Duodenal mucosa (tissue), 2 donors: ENCODE measurements at regions not wholly inside any gene's neighbourhood (a gene's known extent, or its start where the extent isn't known, plus 50 kb on each side); places are given as distances from the start of the nearest gene placed in this dataset.

Experiments
- H3K27ac ChIP-seq: one replicate; pipeline ENCODE4 v1.7.0; 2013; ENCODE audit warnings: low read depth, low read length
- H3K27me3 ChIP-seq, 2 donors: one replicate each; pipeline ENCODE4 v1.7.0; 2013; ENCODE audit warnings: low read length in 2 of 2, control low read depth in 1 of 2; ENCODE audit not compliant: insufficient read depth in 2 of 2, control insufficient read depth in 1 of 2
- H3K36me3 ChIP-seq, 2 donors: one replicate each; pipeline ENCODE4 v1.7.0; 2013; ENCODE audit warnings: low read length in 2 of 2, control low read depth in 1 of 2; ENCODE audit not compliant: insufficient read depth in 2 of 2, control insufficient read depth in 1 of 2
- H3K4me1 ChIP-seq, 2 donors: one replicate each; pipeline ENCODE4 v1.7.0; 2013; ENCODE audit warnings: low read length in 2 of 2, control low read depth in 1 of 2; ENCODE audit not compliant: insufficient read depth in 2 of 2, control insufficient read depth in 1 of 2
- H3K4me3 ChIP-seq, 2 donors: one replicate each; pipeline ENCODE4 v1.7.0; 2013; ENCODE audit warnings: low read length in 2 of 2, low read depth in 1 of 2
- H3K9ac ChIP-seq, 2 donors: one replicate each; pipeline ENCODE4 v1.7.0; 2013; ENCODE audit warnings: low read length in 2 of 2, low read depth in 1 of 2
- H3K9me3 ChIP-seq, 2 donors: one replicate each; pipeline ENCODE4 v1.7.0; 2013; ENCODE audit warnings: low read length in 2 of 2, control low read depth in 1 of 2; ENCODE audit not compliant: control insufficient read depth in 1 of 2

DNA sequence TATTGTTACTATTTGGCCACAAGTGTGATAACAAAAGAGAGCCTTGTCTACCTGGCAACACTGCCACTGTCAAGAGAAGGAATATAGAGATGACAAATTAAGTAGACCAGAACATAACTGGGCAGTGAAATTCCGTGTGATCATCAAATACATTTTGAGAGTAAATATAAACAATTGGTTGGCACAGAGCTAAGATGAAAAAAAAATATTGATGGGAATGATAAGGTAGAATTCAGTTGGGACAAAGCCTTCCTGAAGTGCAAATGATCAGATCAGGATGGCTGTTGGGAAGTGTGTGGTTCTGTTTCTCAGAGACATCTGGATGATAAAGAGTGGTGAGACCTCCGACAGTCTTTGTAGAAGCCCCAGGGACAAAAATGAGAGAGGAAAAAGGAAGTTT, 205.5 kb upstream of the CAMK1G start:
- Histone ChIP-seq H3K9me3 (no peaks in the 10 kb centered on the region), H3K27ac (no peak overlapping the region), H3K4me3 (no peak overlapping the region), H3K9ac (no peak overlapping the region), H3K36me3 (no peaks in the 10 kb centered on the region), H3K27me3 (no peaks in the 10 kb centered on the region), H3K4me1 (no peaks in the 10 kb centered on the region)

DNA sequence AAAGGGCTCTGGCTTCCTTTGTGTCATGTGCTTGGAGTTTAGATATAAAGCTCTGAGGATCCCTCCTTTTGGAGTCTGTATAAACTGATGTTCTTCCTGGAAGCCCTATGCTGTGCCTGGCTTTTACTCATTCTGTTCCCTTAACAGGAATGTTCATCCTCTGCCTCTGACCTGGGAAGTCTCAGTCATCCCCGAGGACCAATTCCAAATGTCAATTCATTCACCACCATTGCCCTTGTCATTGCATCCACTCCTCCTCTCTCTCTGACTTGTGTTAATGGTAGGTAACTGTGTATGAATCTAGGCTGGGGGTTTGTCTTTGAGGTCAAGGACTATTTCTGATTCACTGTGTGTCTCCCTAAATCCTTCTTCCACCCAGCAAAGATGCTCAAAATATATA, 204.2 kb upstream of the CAMK1G start:
- H3K4me1 ChIP-seq, result no peaks in the 10 kb centered on the region
- no peak overlapping the region for H3K9ac ChIP-seq
- H3K27ac ChIP-seq, result no peak overlapping the region
- no peaks in the 10 kb centered on the region for H3K36me3 ChIP-seq
- H3K4me3 ChIP-seq, result no peak overlapping the region
- no peaks in the 10 kb centered on the region for H3K27me3 ChIP-seq
- H3K9me3 ChIP-seq, result no peaks in the 10 kb centered on the region

DNA sequence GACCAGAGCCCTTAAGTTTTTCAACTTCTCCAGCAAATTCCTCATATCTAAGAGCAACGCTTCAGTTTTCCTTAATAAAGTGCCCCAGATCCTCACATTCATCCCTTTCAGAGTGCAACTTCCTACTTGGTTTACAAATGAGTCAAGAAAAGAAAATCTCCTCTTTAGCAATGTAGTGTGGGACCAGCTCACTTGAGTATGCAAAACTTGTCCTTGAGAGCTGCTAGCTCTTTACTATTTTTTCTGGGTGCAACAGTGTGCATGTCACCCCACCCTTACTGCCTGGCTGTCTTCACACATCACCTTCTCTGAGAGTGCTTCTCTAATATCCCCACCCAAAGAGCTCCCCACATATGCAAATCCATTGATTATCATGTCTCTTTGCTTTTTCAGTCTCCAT, 203.1 kb upstream of the CAMK1G start:
- Histone ChIP-seq H3K9me3 (no peaks in the 10 kb centered on the region), H3K36me3 (no peaks in the 10 kb centered on the region), H3K9ac (no peak overlapping the region), H3K4me1 (no peaks in the 10 kb centered on the region), H3K27ac (no peak overlapping the region), H3K4me3 (no peak overlapping the region), H3K27me3 (no peaks in the 10 kb centered on the region)

DNA sequence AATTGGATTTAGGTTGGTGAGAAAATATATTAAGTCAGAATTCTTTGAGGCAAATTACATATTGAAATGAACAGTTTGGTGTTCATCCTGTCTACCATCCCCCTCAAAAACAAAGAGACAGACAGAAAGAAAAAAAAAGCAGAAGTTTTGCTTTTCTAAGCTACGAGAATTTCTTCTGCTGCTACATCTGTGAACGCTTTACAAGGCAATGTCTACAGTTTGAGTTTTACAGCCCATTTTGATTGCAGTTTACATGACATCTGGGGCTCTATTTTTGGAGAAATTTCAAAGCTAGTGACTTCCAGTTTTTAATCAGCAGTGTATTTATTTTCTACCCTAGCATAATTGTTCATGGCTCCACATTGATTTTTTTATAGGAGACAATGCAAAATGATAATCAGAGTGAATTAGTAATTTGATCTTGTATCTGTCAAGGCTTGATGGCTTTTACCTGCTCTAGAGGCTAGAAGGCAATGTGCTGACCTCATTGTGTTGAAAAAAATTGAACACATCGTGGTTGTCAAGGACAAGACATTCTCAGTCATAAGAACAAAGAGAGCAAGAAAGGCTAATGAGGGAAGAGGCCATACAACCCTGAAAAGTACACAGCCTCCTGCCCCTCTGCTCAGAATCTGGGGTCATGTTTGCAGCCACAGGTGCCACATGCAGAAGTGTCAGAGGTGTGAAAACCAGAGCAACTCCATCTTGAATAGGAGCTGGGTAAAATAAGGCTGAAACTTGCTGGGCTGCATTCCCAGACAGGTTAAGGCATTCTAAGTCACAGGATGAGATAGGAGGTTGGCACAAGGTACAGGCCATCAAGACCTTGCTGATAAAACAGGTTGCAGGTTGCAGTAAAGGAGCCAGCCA, 201.0 kb upstream of the CAMK1G start:
- Histone ChIP-seq H3K4me1 (no peaks in the 10 kb centered on the region), H3K36me3 (no peaks in the 10 kb centered on the region), H3K27me3 (no peaks in the 10 kb centered on the region), H3K27ac (no peak overlapping the region), H3K4me3 (no peak overlapping the region), H3K9ac (no peak overlapping the region), H3K9me3 (no peaks in the 10 kb centered on the region)

DNA sequence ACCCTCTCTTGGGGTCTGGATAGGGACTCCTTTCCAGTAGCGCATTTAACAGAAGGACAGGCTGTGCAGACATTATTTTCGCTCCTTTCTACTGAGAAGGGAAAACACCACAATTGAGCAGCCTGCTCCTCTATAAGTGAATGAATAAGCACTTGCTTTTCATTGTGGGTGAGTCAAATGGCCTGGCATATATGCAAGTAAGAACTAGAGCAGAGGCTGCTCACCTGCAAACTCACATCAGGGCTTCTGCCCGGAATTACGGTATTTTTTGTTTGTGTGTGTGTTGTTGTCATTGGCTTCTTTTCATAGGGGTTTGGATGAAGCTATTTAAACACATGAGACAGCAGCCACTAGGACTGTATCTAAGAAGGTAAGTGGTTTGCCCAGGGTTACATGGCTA, 200.1 kb upstream of the CAMK1G start:
- Histone ChIP-seq H3K4me3 (no peak overlapping the region), H3K27ac (no peak overlapping the region), H3K4me1 (no peaks in the 10 kb centered on the region), H3K9me3 (no peaks in the 10 kb centered on the region), H3K9ac (no peak overlapping the region), H3K36me3 (no peaks in the 10 kb centered on the region), H3K27me3 (no peaks in the 10 kb centered on the region)

DNA sequence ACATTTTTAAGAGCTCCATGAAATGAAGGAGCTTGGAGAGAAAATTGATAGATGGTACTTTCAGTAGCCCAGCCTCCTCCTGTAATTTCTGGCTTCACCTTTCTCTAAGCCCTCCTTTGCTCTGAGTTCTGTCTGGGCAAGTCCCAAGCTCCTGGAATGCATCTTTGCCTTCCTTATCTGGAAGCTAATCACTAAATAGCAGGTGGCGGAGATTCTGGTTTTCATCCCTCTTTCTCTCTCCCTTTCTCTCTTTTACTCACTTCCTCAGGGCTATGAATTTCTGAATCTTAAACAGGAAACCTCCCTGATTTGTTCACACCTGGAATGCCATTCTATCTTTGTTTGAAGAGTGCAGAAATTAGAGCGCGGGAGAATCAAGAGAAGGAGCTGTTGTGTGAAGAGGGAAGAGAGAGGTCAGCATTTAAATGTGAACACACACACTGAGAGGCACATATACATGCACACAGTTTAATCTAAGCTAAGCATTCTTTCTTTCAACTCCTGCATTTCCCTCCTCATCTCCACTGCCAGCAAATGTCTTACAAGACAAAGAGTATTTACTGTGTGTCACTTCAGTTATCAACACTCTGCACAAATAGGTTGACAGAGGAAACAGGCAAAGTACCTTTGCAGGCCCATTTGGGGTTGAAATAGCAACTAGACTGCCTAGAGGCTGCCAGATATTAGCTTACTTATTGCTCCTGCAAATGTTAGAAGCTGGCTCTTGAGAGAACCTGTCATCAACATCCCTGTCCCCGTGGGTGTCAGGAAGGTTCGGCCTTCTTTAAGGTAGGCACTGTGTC, 199.4 kb upstream of the CAMK1G start:
- Histone ChIP-seq H3K9me3 (no peaks in the 10 kb centered on the region), H3K9ac (no peak overlapping the region), H3K4me1 (no peaks in the 10 kb centered on the region), H3K27me3 (no peaks in the 10 kb centered on the region), H3K27ac (no peak overlapping the region), H3K36me3 (no peaks in the 10 kb centered on the region), H3K4me3 (no peak overlapping the region)

DNA sequence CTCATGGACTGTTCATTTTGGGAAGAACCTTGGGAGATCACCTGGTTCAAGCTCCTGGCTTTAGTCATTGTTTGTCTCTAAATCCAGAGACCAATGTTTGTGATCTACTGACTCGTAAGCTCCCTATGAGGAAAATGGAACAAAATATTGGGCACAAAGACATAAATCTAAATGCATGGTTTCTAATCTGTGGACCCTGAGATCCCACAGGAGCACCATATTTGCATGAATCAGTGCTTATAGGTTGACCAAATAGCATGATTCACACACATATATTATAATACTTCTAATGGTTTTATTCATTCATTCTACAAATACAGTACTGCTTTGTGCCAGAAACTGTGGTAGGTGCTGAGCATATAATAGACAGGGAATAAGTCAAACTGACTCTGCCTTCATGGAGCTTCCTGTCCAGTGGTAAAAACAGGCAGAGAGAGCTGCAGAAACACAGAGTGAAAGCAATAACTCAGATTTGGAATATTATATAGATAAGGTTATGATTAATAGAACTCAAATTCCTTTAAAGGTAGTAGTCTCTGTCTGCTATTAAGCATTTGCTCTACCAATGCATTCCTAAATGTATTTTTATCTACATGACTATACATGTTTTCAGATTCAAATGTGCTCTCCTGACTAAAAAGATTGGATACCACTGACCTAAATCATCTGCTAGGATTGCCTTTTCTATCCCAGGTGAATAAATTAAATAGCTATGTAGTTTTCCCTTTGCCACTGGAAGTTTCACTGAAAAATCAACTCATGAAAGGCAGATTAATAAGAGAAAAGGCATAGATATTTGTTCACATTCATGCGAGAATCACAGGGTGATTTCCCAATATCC, 198.6 kb upstream of the CAMK1G start:
- H3K4me3 ChIP-seq, result no peak overlapping the region
- H3K9ac ChIP-seq, result no peak overlapping the region
- H3K27ac ChIP-seq, result no peak overlapping the region
- H3K27me3 ChIP-seq, result no peaks in the 10 kb centered on the region
- no peaks in the 10 kb centered on the region for H3K9me3 ChIP-seq
- H3K36me3 ChIP-seq, result no peaks in the 10 kb centered on the region
- H3K4me1 ChIP-seq, result no peaks in the 10 kb centered on the region

DNA sequence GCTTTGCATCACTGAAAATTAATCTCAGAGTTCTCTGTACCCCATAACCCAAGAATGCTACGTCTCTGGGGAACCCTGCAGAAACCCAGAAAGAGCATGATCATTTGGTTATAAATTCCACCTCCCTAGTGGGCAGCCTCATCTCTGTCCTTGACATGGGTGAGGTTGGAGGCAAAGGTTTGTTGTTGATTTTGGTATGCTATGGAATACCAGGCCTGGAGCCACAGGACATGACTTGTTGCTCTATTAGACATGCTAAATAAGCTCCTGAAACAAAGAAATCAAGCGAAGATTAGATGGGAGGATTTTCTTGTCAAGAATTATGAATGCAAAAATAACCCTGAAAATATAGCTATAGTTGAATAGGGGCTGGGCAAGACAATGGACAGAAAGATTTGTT, 197.4 kb upstream of the CAMK1G start:
- Histone ChIP-seq H3K36me3 (no peaks in the 10 kb centered on the region), H3K4me1 (no peaks in the 10 kb centered on the region), H3K27me3 (no peaks in the 10 kb centered on the region), H3K4me3 (no peak overlapping the region), H3K9me3 (no peaks in the 10 kb centered on the region), H3K27ac (no peak overlapping the region), H3K9ac (no peak overlapping the region)

DNA sequence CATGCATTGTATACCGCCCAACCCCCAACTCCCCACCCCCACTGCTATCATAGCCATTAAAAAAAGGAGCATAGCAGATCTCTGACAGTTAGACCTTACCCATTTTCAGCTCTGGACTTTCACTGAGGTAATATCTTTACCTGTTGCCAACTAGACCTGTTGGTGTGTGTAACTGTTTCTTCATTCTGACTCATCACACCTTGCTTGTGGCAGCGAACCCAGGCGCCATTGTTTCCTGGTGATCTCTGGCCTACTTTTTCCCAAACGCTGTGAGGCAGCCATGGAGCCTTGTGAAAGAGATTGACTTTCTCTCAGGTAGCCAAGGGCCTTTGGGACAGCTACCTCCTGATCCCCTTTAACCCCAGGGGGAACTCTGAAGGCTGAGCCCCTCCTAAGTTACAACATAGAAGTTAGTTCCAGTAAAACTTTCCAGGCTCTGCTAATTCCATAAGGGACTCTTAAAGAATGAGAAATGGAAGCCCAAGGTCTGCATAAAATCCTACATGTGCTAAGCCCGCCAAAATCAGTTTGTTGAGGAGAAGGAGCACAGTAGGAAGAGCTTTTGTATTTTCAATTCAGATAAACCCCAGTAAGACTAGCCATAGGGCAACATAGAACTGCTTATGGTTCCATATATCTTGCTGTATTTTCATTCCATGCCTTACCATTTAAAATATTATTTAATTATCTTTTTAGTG, 196.1 kb upstream of the CAMK1G start:
- Histone ChIP-seq H3K4me1 (no peaks in the 10 kb centered on the region), H3K27ac (no peak overlapping the region)

More for the DNA sequence above, 196.1 kb upstream of the CAMK1G start:
- Histone ChIP-seq H3K9ac (no peak overlapping the region), H3K4me3 (no peak overlapping the region), H3K36me3 (no peaks in the 10 kb centered on the region), H3K9me3 (no peaks in the 10 kb centered on the region), H3K27me3 (no peaks in the 10 kb centered on the region)
